GM12878 (cell line): ENCODE measurements at regions not wholly inside any gene's neighbourhood (a gene's known extent, or its start where the extent isn't known, plus 50 kb on each side); places are given as distances from the start of the nearest gene placed in this dataset.

ENCODE experiments used
- ATAC-seq: fragments of 200-7000 bp; cut with Tn5 transposase; 3 replicates; pipeline ENCODE4 v1.9.1; 2020; ENCODE audit warnings: mild to moderate bottlenecking, moderate library complexity
- BruUV-seq: library from RNA; stranded (reverse); fragments of 400-500 nt; replicated peaks from 2 replicates; lab custom pipeline; 2021; lab: Mats Ljungman, UMichigan
- CTCF ChIA-PET: fragments of 300-600 bp; sonication (Branson Sonifier 250); formaldehyde crosslinking; extraction: SDS; loops from one replicate; lab custom pipeline; 2021; ENCODE audit warnings: inconsistent platforms; lab: Yijun Ruan, JAX
- POLR2A ChIA-PET: fragments of 350-600 bp; formaldehyde crosslinking; extraction: SDS; loops from one replicate; lab custom pipeline; 2021; ENCODE audit warnings: inconsistent platforms; lab: Charles Lee
- RAD21 ChIA-PET: fragments of 300-600 bp; sonication (Branson Sonifier 250); formaldehyde crosslinking; loops from one replicate; lab custom pipeline; 2023; ENCODE audit warnings: antibody characterized with exemption; ENCODE audit not compliant: unreplicated experiment; lab: Charles Lee
- SMC1A ChIA-PET: fragments of 300-600 bp; sonication (Branson Sonifier 250); formaldehyde crosslinking; loops from one replicate; lab custom pipeline; 2023; ENCODE audit not compliant: unreplicated experiment, uncharacterized antibody; lab: Charles Lee
- DNase-seq: peaks from one replicate; pipeline ENCODE4 v3.0.0-alpha.2; 2011; ENCODE audit warnings: low read depth, low spot score
- FAIRE-seq: peaks from 3 replicates; lab custom pipeline; 2011; peaks lifted over from hg19 to GRCh38; lab: Jason Lieb, UNC
- H2AFZ ChIP-seq: 2 replicates; pipeline ENCODE4 v1.6.0; 2011; ENCODE audit warnings: low read depth, low read length, control low read depth; ENCODE audit not compliant: control insufficient read depth
- H3K27ac ChIP-seq: 2 replicates; pipeline ENCODE4 v1.5.1; 2011; ENCODE audit warnings: control low read depth; ENCODE audit not compliant: control insufficient read depth, insufficient read depth
- H3K27me3 ChIP-seq, 2 experiments: replicated peaks in 1 of 2; 2 replicates each; pipeline versions ENCODE4 v1.6.0 to v1.6.1; 2011; ENCODE audit warnings: low read length in 1 of 2; ENCODE audit not compliant: control insufficient read depth in 2 of 2, insufficient read depth in 2 of 2
- H3K36me3 ChIP-seq, 2 experiments: 2 replicates each; pipeline ENCODE4 v1.5.1; 2011; ENCODE audit warnings: low read length in 1 of 2; ENCODE audit not compliant: control insufficient read depth in 2 of 2, insufficient read depth in 2 of 2
- H3K4me1 ChIP-seq: 2 replicates; pipeline ENCODE4 v1.6.1; 2011; ENCODE audit warnings: mild to moderate bottlenecking, low read length, moderate library complexity, mixed read lengths; ENCODE audit not compliant: control insufficient read depth, insufficient read depth
- H3K4me2 ChIP-seq: 2 replicates; pipeline ENCODE4 v1.6.0; 2011; ENCODE audit warnings: control low read depth; ENCODE audit not compliant: control insufficient read depth, insufficient read depth
- H3K4me3 ChIP-seq: fragments of 200-600 bp; sonication (generic); 2 replicates; pipeline ENCODE4 v1.5.1; 2016
- H3K79me2 ChIP-seq: 2 replicates; pipeline ENCODE4 v1.6.0; 2011; ENCODE audit warnings: low read length; ENCODE audit not compliant: control insufficient read depth, insufficient read depth
- H3K9ac ChIP-seq: 2 replicates; pipeline ENCODE4 v1.8.0; 2011; ENCODE audit warnings: low read length, control low read depth, mixed read lengths; ENCODE audit not compliant: control insufficient read depth, insufficient read depth
- H3K9me3 ChIP-seq: replicated peaks from 3 replicates; pipeline ENCODE4 v1.5.1; 2011; ENCODE audit warnings: mild to moderate bottlenecking, low read length; ENCODE audit not compliant: control insufficient read depth, insufficient read depth
- H4K20me1 ChIP-seq: 2 replicates; pipeline ENCODE4 v1.6.0; 2011; ENCODE audit not compliant: control insufficient read depth, insufficient read depth
- ATF3 ChIP-seq: IDR thresholded peaks from 2 replicates; pipeline ENCODE4 v1.6.1; 2011; ENCODE audit warnings: low read depth, mild to moderate bottlenecking, low read length, moderate library complexity, borderline replicate concordance; ENCODE audit errors: extremely low read depth
- CREM ChIP-seq: IDR thresholded peaks from 2 replicates; pipeline ENCODE4 v1.6.1; 2014; ENCODE audit warnings: antibody characterized with exemption, low read depth
- E4F1 ChIP-seq: fragments of 450-650 bp; IDR thresholded peaks from 2 replicates; pipeline ENCODE4 v1.6.1; 2018; ENCODE audit warnings: borderline replicate concordance, mild to moderate bottlenecking; ENCODE audit not compliant: partially characterized antibody
- POLR2AphosphoS5 ChIP-seq: IDR thresholded peaks from 2 replicates; pipeline ENCODE4 v1.6.1; 2011; ENCODE audit warnings: mild to moderate bottlenecking, low read length, inconsistent platforms
- RBBP5 ChIP-seq: fragments of 200-600 bp; sonication (generic); conservative IDR thresholded peaks from 2 replicates; pipeline ENCODE4 v1.6.1; 2016
- SP1 ChIP-seq: IDR thresholded peaks from one replicate; pipeline ENCODE4 v1.6.1; 2011; ENCODE audit warnings: low read depth, low read length
- SREBF2 ChIP-seq: IDR thresholded peaks from 2 replicates; pipeline ENCODE4 v1.6.1; 2012; ENCODE audit warnings: mild to moderate bottlenecking, low read length
- SRF ChIP-seq, 2 experiments: IDR thresholded peaks; 2 replicates each; pipeline ENCODE4 v1.6.1; 2011; ENCODE audit warnings: low read depth in 2 of 2, low read length in 2 of 2, mild to moderate bottlenecking in 1 of 2, moderate library complexity in 1 of 2
- STAT3 ChIP-seq: IDR thresholded peaks from 2 replicates; pipeline ENCODE4 v1.6.1; 2011; ENCODE audit warnings: low read depth, low read length, improper control_type of control experiment
- USF1 ChIP-seq: IDR thresholded peaks from 2 replicates; pipeline ENCODE4 v1.6.1; 2011; ENCODE audit warnings: borderline replicate concordance, low read depth, mild to moderate bottlenecking, moderate library complexity, mixed read lengths, low read length; ENCODE audit not compliant: insufficient read depth; ENCODE audit errors: extremely low read length
- ZZZ3 ChIP-seq: IDR thresholded peaks from 2 replicates; pipeline ENCODE4 v1.6.1; 2011; ENCODE audit warnings: low read depth; ENCODE audit not compliant: control insufficient read depth, insufficient read length
- WGBS: methylation state at CpG from one replicate; pipeline ENCODE4 v1.1.6; 2016; ENCODE audit warnings: low lambda C conversion rate; ENCODE audit not compliant: insufficient replicate concordance, insufficient coverage; ENCODE audit errors: missing lambda C conversion rate; 5-methylcytosine and 5-hydroxymethylcytosine counted together
- in situ Hi-C: fragments of 300-500 bp; cut with MboI; formaldehyde crosslinking; loops from 9 replicates; pipeline ENCODE4 v1.14.3; 2018; ENCODE audit warnings: mixed read lengths
- intact Hi-C: fragments of 100-400 bp; cut with micrococcal nuclease; formaldehyde crosslinking; loops from one replicate; pipeline ENCODE4 v1.14.2; 2022; ENCODE audit not compliant: unreplicated experiment

GRCh38 chr6:86030875-86031274 lies 388.2 kb upstream of the SYNCRIP start:
- no peak for TF ChIP-seq ZZZ3
- TF ChIP-seq STAT3: no peak
- no peak for TF ChIP-seq USF1
- TF ChIP-seq ATF3: no peak
- TF ChIP-seq E4F1: no peak
- no peak for TF ChIP-seq SRF (IDR thresholded peaks at IDR 0.05; ENCODE audit: low read depth in 2 of 2, low read length in 2 of 2)
- TF ChIP-seq RBBP5: no peak
- no peak for TF ChIP-seq CREM
- no peak for TF ChIP-seq SP1
- TF ChIP-seq POLR2AphosphoS5: no peak
- TF ChIP-seq SREBF2: no peak
- in situ Hi-C loops: no loop called here

More at GRCh38 chr6:86030875-86031274, 388.2 kb upstream of the SYNCRIP start:
- ChIA-PET SMC1A (no interaction called here), POLR2A (no interaction called here), RAD21 (no interaction called here), CTCF (no interaction called here)
- 35% methylated on average over 3 of the region's 3 CpGs for WGBS
- Histone ChIP-seq H2AFZ (no peak overlapping the region), H3K27ac (no peak overlapping the region), H3K9me3 (no peaks in the 10 kb centered on the region), H3K4me1 (no peaks in the 10 kb centered on the region), H3K4me3 (no peak overlapping the region), H3K4me2 (no peak overlapping the region), H3K79me2 (no peaks in the 10 kb centered on the region), H3K36me3 (no peaks in the 10 kb centered on the region), H3K9ac (no peak overlapping the region), H4K20me1 (no peaks in the 10 kb centered on the region), H3K27me3 (no peaks in the 10 kb centered on the region)
- no peak for ATAC-seq
- FAIRE-seq: no peak
- no TSS peak for BruUV-seq
- intact Hi-C loops: no loop called here
- no peak for DNase-seq
